B cell (primary cell): ENCODE measurements at regions not wholly inside any gene's neighbourhood (a gene's known extent, or its start where the extent isn't known, plus 50 kb on each side); places are given as distances from the start of the nearest gene placed in this dataset.

Experiments
- ATAC-seq: fragments of 200-7000 bp; cut with Tn5 transposase; one replicate; pipeline ENCODE4 v1.10.0; 2021; ENCODE audit warnings: low read depth, mild to moderate bottlenecking, moderate number of reproducible peaks, moderate library complexity
- CTCF ChIA-PET: fragments of 350-600 bp; sonication (Branson Sonifier 250); formaldehyde crosslinking; loops from one replicate; lab custom pipeline; 2021; ENCODE audit warnings: antibody characterized with exemption, inconsistent platforms; lab: Charles Lee
- POLR2A ChIA-PET: fragments of 350-600 bp; sonication (Branson Sonifier 250); formaldehyde crosslinking; loops from one replicate; lab custom pipeline; 2021; ENCODE audit warnings: antibody characterized with exemption; lab: Charles Lee
- DNase-seq: peaks from one replicate; pipeline ENCODE4 v3.0.0; 2013
- H2AFZ ChIP-seq: 2 replicates; pipeline ENCODE4 v1.6.1; 2012; ENCODE audit warnings: mild to moderate bottlenecking, low read depth, low read length; ENCODE audit not compliant: insufficient read depth, poor library complexity, severe bottlenecking
- H3K27ac ChIP-seq, 2 donors: 1 replicate in 1 of 2; 2 replicates in 1 of 2; pipeline ENCODE4 v1.5.1; 2012 to 2013; ENCODE audit warnings: low read length in 2 of 2, mild to moderate bottlenecking in 2 of 2, moderate library complexity in 1 of 2
- H3K27me3 ChIP-seq, 4 experiments: fragments of 200-600 bp in 1 of 4; sonication (generic) in 1 of 4; replicated peaks in 1 of 4; 1 replicate in 2 of 4; 2 replicates in 2 of 4; pipeline versions ENCODE4 v1.6.1 to v1.7.0; 2013 to 2016; ENCODE audit warnings: low read length in 3 of 4, mild to moderate bottlenecking in 2 of 4, mixed read lengths in 1 of 4, moderate library complexity in 1 of 4; ENCODE audit not compliant: insufficient read depth in 4 of 4, control insufficient read depth in 3 of 4; ENCODE audit errors: control extremely low read depth in 1 of 4
- H3K36me3 ChIP-seq, 2 experiments: replicated peaks in 1 of 2; 1 replicate in 1 of 2; 2 replicates in 1 of 2; pipeline versions ENCODE4 v1.6.1 to v1.7.1; 2013; ENCODE audit warnings: low read length in 1 of 2; ENCODE audit not compliant: insufficient read depth in 2 of 2, control insufficient read depth in 1 of 2; ENCODE audit errors: control extremely low read depth in 1 of 2, extremely low read depth in 1 of 2
- H3K4me1 ChIP-seq, 2 donors: fragments of 200-600 bp in 1 of 2; sonication (generic) in 1 of 2; 1 replicate in 1 of 2; 2 replicates in 1 of 2; pipeline versions ENCODE4 v1.5.1 to v1.6.1; 2013 to 2017; ENCODE audit warnings: low read length in 2 of 2; ENCODE audit not compliant: control insufficient read depth in 2 of 2, insufficient read depth in 2 of 2
- H3K4me2 ChIP-seq: replicated peaks from 2 replicates; pipeline ENCODE3; 2012; ENCODE audit warnings: mild to moderate bottlenecking, low read depth, low read length; ENCODE audit not compliant: poor library complexity, severe bottlenecking
- H3K4me3 ChIP-seq, 5 experiments: fragments of 200-600 bp in 1 of 5; sonication (generic) in 1 of 5; 1 replicate in 3 of 5; 2 replicates in 2 of 5; pipeline versions ENCODE4 v1.5.1 to v1.7.0; 2011 to 2016; ENCODE audit warnings: low read length in 4 of 5, mild to moderate bottlenecking in 4 of 5, low read depth in 2 of 5, control low read depth in 1 of 5, moderate library complexity in 1 of 5; ENCODE audit not compliant: insufficient read depth in 1 of 5; ENCODE audit errors: control extremely low read depth in 1 of 5, extremely low read depth in 1 of 5
- H3K79me2 ChIP-seq: fragments of 200-600 bp; sonication (generic); one replicate; pipeline ENCODE4 v1.6.0; 2016; ENCODE audit warnings: low read length; ENCODE audit not compliant: control insufficient read depth, insufficient read depth
- H3K9ac ChIP-seq: fragments of 200-600 bp; sonication (generic); 2 replicates; pipeline ENCODE4 v1.6.1; 2017; ENCODE audit warnings: mild to moderate bottlenecking, low read length, moderate library complexity
- H3K9me3 ChIP-seq, 3 donors: one replicate each; pipeline versions ENCODE4 v1.6.1 to v1.7.1; 2013; ENCODE audit warnings: low read length in 2 of 3; ENCODE audit not compliant: control insufficient read depth in 2 of 3, insufficient read depth in 1 of 3; ENCODE audit errors: control extremely low read depth in 1 of 3
- H4K20me1 ChIP-seq: 2 replicates; pipeline ENCODE4 v1.6.0; 2012; ENCODE audit warnings: mild to moderate bottlenecking, low read length; ENCODE audit not compliant: insufficient read depth, control insufficient read depth, poor library complexity, severe bottlenecking
- H3K27ac Mint-ChIP-seq: one replicate; pipeline ENCODE4 v1.8.0; 2021; ENCODE audit warnings: mixed read lengths
- H3K27me3 Mint-ChIP-seq: one replicate; pipeline ENCODE4 v1.8.0; 2021; ENCODE audit warnings: mixed read lengths
- H3K4me1 Mint-ChIP-seq: one replicate; pipeline ENCODE4 v1.8.0; 2021; ENCODE audit warnings: mixed read lengths
- H3K4me3 Mint-ChIP-seq: one replicate; pipeline ENCODE4 v1.8.0; 2021; ENCODE audit warnings: mixed read lengths
- H3K9me3 Mint-ChIP-seq: one replicate; pipeline ENCODE4 v1.8.0; 2022; ENCODE audit warnings: mixed read lengths; ENCODE audit not compliant: insufficient read depth
- EZH2 ChIP-seq: IDR thresholded peaks from 2 replicates; pipeline ENCODE4 v1.6.1; 2012; ENCODE audit warnings: borderline replicate concordance, low read depth, mild to moderate bottlenecking, moderate library complexity, low read length; ENCODE audit not compliant: insufficient read depth, poor library complexity, severe bottlenecking
- WGBS: methylation state at CpG from one replicate; pipeline ENCODE4 v1.1.5; 2013; ENCODE audit warnings: missing lambda C conversion rate; ENCODE audit not compliant: insufficient coverage; 5-methylcytosine and 5-hydroxymethylcytosine counted together
- intact Hi-C: fragments of 100-400 bp; cut with micrococcal nuclease; formaldehyde crosslinking; loops from one replicate; pipeline ENCODE4 v1.10.0; 2022
- TF ChIP-seq, protein P1 (sequence below): fragments of 200-600 bp; IDR thresholded peaks from one replicate; pipeline ENCODE4 v1.8.0; 2022; ENCODE audit warnings: antibody characterized with exemption, mild to moderate bottlenecking

DNA sequence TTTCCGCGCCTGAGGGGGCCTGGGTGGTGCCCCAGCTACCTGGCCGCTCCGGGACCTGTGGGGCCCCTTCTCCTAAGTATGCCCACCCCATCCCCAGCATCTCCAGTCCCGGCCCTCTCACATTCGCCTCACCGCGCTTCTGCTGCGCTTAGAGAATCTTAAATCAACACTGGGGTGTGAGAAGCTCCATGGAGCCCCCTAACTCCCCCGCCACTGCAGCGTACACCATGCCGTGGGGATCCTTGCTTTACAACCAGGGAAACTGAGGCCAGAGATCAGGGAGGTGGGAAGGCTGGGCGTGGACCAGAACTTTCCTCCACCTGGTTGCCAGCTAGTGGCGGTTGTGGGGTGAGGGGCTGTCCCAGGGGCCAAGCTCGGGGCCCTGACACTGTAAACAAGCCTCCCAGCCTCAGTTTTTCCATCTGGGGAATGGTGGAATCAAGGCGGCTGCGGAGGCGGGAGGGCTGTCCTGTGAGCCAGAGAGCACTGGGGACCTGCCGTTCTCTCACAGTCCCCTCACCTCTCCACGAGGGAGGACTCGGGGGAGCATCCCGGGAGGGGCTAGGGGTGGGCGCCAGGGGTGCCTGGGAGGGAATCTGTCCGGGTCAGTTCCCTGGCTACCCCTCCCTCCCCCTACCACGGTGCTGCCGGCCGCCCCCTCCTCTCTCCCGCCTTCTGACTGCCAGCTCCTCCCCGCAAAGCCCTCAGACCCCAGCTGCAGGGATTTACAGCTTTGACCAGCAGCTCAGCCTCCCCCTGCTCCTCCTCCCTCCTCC, 161.2 kb downstream of the C9orf50 start:
- peaks cover 33 to 35% of the 10 kb centered on the region in 2 donors for H3K4me1 ChIP-seq
- ATAC-seq, result peak; percentile 11
- 16% methylated on average over 26 of the region's 29 CpGs for WGBS

More for the DNA sequence above, 161.2 kb downstream of the C9orf50 start:
- H2AFZ ChIP-seq, result peak overlapping the region; percentile 77
- POLR2A ChIA-PET, result interaction anchor here (0.5 to 3.6 kb wide), 15 partner anchors 24 to 551 kb away, joined by 3 to 23 read pairs (median 5); partner anchors contain the start of gene IER5L
- no peaks in the 10 kb centered on the region for H4K20me1 ChIP-seq
- H3K27ac ChIP-seq, result peak overlapping the region in 1 of 2 donors; percentile 26
- H3K9me3 ChIP-seq, result no peaks in the 10 kb centered on the region
- H3K27me3 ChIP-seq, result peaks cover 0 to 10% (median 3%) of the 10 kb centered on the region in 4 experiments
- CTCF ChIA-PET, result interaction anchor here (0.5 to 2.7 kb wide), 15 partner anchors 37 to 328 kb away, joined by 3 to 16 read pairs (median 4); partner anchors contain the start of gene IER5L
- peak overlapping the region; percentile 61 for H3K9ac ChIP-seq
- H3K79me2 ChIP-seq, result no peaks in the 10 kb centered on the region
- H3K4me3 Mint-ChIP-seq, result peak overlapping the region; percentile 86
- TF ChIP-seq, protein P1, sequence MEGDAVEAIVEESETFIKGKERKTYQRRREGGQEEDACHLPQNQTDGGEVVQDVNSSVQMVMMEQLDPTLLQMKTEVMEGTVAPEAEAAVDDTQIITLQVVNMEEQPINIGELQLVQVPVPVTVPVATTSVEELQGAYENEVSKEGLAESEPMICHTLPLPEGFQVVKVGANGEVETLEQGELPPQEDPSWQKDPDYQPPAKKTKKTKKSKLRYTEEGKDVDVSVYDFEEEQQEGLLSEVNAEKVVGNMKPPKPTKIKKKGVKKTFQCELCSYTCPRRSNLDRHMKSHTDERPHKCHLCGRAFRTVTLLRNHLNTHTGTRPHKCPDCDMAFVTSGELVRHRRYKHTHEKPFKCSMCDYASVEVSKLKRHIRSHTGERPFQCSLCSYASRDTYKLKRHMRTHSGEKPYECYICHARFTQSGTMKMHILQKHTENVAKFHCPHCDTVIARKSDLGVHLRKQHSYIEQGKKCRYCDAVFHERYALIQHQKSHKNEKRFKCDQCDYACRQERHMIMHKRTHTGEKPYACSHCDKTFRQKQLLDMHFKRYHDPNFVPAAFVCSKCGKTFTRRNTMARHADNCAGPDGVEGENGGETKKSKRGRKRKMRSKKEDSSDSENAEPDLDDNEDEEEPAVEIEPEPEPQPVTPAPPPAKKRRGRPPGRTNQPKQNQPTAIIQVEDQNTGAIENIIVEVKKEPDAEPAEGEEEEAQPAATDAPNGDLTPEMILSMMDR, result no peak
- TF ChIP-seq EZH2, result no peak
- H3K36me3 ChIP-seq, result no peaks in the 10 kb centered on the region
- H3K4me3 ChIP-seq, result peak overlapping the region in 4 of 5 experiments; percentile 22 to 61 (median 49)
- H3K27ac Mint-ChIP-seq, result peak overlapping the region; percentile 90
- H3K27me3 Mint-ChIP-seq, result no peaks in the 10 kb centered on the region
- no peaks in the 10 kb centered on the region for H3K9me3 Mint-ChIP-seq
- intact Hi-C loops, result loop anchor here (1.0 kb wide), 3 partner anchors 29 to 76 kb away; no protein-coding TSS in a partner anchor
- peak overlapping the region; percentile 96 for H3K4me2 ChIP-seq
- DNase-seq, result no peak
- peaks cover 27% of the 10 kb centered on the region for H3K4me1 Mint-ChIP-seq
